ENCODE measurements at regions not wholly inside any gene's neighbourhood (a gene's known extent, or its start where the extent isn't known, plus 50 kb on each side); places are given as distances from the start of the nearest gene placed in this dataset.

DNA sequence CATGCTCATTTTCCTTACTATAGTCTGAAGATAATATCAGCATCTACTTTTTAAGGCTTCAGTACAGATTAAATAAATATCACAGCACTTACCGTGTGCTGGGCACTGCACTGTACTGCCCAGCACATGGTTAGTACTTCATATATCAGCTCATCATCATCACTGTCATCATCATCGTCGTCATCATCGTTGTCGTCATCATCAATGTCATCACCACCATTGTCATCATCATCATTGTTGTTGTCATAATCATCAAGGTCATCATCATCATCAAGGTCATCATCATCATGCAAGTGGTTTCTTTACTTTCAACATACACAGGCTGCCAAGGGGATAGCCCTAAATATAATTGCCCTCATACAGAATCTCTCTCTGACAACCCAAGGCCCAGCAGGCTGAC is 275.1 kb downstream of the ABCC12 start:
- TF ChIP-seq EP300 (IDR thresholded peaks at IDR 0.05) (no peak), POLR2A (IDR thresholded peaks at IDR 0.05) (no peak)
